HL-60 (cell line): ENCODE measurements at regions not wholly inside any gene's neighbourhood (a gene's known extent, or its start where the extent isn't known, plus 50 kb on each side); places are given as distances from the start of the nearest gene placed in this dataset.

ENCODE experiments used
- DNase-seq, 2 experiments: peaks; one replicate each; pipeline ENCODE4 v3.0.0-alpha.2; 2010 to 2020; ENCODE audit warnings: low read depth in 1 of 2, low spot score in 1 of 2
- H3K27ac ChIP-seq: fragments of 250-450 bp; sonication (Bioruptor Pico); replicated peaks from 2 replicates; pipeline ENCODE4 v1.5.1; 2020; ENCODE audit warnings: mild to moderate bottlenecking, moderate library complexity
- H3K27me3 ChIP-seq: fragments of 250-450 bp; sonication (Bioruptor Pico); 2 replicates; pipeline ENCODE4 v1.5.1; 2021; ENCODE audit warnings: mild to moderate bottlenecking, moderate library complexity; ENCODE audit not compliant: insufficient read depth, poor library complexity, severe bottlenecking
- H3K4me3 ChIP-seq: replicated peaks from 2 replicates; pipeline ENCODE4 v1.5.1; 2011; ENCODE audit warnings: mild to moderate bottlenecking, control low read depth, low read length; ENCODE audit not compliant: insufficient read depth
- GABPA ChIP-seq: IDR thresholded peaks from 2 replicates; pipeline ENCODE4 v1.6.1; 2012; ENCODE audit warnings: low read depth
- POLR2AphosphoS5 ChIP-seq: IDR thresholded peaks from 2 replicates; pipeline ENCODE4 v1.6.1; 2012; ENCODE audit warnings: low read depth
- SPI1 ChIP-seq: IDR thresholded peaks from 2 replicates; pipeline ENCODE4 v1.6.1; 2012; ENCODE audit warnings: low read depth, mild to moderate bottlenecking, borderline replicate concordance
- TF ChIP-seq, protein P1 (sequence below): IDR thresholded peaks from 2 replicates; pipeline ENCODE4 v1.6.1; 2012; ENCODE audit warnings: low read depth; ENCODE audit not compliant: insufficient replicate concordance
- TF ChIP-seq, protein P2 (sequence below): IDR thresholded peaks from one replicate; pipeline ENCODE4 v1.5.1; 2011; ENCODE audit warnings: low read length, control low read depth, inconsistent platforms; ENCODE audit not compliant: insufficient read depth

DNA sequence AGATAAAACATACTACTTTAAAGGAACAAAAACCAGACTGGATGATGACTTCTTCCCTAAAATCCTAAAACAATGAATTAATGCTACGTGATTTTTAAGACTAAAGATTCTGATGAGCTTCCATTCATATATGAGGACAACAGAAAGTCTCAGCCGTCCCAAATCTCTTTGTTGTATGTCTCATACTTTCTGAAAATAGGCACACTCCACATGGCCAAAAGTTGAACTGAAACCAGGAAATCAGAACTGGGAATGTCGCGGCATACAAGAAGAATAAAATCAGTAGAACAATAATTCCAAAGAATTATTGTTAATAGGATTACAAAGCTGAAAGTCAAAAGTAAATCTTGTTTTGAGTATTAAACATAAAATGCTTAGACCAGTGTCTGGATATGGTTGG is 195.4 kb upstream of the GHITM start:
- Histone ChIP-seq H3K27me3 (no peaks in the 10 kb centered on the region), H3K4me3 (no peak overlapping the region), H3K27ac (no peak overlapping the region)
- TF ChIP-seq POLR2AphosphoS5 (no peak), GABPA (no peak), SPI1 (no peak)
- TF ChIP-seq, protein P1, sequence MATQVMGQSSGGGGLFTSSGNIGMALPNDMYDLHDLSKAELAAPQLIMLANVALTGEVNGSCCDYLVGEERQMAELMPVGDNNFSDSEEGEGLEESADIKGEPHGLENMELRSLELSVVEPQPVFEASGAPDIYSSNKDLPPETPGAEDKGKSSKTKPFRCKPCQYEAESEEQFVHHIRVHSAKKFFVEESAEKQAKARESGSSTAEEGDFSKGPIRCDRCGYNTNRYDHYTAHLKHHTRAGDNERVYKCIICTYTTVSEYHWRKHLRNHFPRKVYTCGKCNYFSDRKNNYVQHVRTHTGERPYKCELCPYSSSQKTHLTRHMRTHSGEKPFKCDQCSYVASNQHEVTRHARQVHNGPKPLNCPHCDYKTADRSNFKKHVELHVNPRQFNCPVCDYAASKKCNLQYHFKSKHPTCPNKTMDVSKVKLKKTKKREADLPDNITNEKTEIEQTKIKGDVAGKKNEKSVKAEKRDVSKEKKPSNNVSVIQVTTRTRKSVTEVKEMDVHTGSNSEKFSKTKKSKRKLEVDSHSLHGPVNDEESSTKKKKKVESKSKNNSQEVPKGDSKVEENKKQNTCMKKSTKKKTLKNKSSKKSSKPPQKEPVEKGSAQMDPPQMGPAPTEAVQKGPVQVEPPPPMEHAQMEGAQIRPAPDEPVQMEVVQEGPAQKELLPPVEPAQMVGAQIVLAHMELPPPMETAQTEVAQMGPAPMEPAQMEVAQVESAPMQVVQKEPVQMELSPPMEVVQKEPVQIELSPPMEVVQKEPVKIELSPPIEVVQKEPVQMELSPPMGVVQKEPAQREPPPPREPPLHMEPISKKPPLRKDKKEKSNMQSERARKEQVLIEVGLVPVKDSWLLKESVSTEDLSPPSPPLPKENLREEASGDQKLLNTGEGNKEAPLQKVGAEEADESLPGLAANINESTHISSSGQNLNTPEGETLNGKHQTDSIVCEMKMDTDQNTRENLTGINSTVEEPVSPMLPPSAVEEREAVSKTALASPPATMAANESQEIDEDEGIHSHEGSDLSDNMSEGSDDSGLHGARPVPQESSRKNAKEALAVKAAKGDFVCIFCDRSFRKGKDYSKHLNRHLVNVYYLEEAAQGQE = no peak
- TF ChIP-seq, protein P2, sequence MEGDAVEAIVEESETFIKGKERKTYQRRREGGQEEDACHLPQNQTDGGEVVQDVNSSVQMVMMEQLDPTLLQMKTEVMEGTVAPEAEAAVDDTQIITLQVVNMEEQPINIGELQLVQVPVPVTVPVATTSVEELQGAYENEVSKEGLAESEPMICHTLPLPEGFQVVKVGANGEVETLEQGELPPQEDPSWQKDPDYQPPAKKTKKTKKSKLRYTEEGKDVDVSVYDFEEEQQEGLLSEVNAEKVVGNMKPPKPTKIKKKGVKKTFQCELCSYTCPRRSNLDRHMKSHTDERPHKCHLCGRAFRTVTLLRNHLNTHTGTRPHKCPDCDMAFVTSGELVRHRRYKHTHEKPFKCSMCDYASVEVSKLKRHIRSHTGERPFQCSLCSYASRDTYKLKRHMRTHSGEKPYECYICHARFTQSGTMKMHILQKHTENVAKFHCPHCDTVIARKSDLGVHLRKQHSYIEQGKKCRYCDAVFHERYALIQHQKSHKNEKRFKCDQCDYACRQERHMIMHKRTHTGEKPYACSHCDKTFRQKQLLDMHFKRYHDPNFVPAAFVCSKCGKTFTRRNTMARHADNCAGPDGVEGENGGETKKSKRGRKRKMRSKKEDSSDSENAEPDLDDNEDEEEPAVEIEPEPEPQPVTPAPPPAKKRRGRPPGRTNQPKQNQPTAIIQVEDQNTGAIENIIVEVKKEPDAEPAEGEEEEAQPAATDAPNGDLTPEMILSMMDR = no peak
- no peak for DNase-seq

DNA sequence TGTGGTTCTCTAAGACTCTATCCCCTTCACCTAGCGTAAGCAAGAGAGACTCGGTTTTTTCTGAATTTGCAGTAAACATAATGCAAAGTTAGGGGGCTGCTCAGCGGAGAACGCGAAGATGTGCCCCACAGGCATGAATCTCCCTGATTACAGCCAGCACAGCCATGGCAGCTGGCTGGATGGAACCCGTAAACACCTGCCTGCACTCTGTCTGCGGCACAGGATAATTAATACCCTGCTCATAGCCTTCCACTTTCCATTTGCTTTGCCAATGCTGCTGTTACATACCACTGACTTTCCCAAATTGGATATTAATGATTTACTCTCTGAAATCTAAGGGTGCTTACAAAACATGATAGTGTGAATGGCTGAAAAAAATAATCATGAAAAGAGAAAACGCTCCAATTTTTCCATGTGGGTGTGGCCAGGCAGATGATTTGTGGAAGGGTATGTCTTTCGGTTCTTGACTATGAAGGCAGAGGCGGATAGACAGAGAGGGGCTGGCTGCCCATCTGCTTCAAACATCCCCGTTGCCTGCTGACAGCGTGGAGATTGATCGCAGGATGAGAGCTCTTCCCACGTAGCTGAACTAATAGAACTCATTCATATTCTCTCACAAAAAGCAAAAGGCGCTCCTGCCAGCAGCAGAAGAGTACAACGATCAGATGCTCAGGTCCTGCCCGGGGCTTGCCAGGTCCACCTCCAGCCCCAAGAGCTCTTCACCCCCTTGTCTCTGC is 193.2 kb upstream of the GHITM start:
- H3K27ac ChIP-seq = no peak overlapping the region
- DNase-seq = no peak
- H3K4me3 ChIP-seq = no peak overlapping the region
- TF ChIP-seq, protein P1 = no peak
- no peak for TF ChIP-seq SPI1
- TF ChIP-seq, protein P2 = no peak
- no peak for TF ChIP-seq GABPA
- no peak for TF ChIP-seq POLR2AphosphoS5
- no peaks in the 10 kb centered on the region for H3K27me3 ChIP-seq

DNA sequence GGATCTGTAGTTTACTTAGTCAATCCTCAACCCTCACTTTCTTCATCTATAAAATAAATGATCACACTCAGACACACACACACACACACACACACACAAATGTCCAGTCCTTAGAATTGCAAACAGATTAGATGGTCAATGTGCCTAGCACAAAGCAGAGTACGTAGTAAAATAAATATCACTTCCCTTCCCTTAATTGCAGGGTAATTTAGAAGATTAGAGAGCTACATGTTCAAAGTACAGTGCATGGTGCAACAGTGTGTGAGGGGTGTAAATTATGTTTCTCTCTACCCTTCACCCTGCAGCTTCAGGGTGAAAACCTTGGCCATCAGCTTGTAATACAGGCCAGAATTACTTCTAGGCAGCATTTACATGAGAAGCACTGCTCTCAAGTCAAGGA is 187.0 kb upstream of the GHITM start:
- Histone ChIP-seq H3K27me3 (no peaks in the 10 kb centered on the region), H3K4me3 (no peak overlapping the region), H3K27ac (no peak overlapping the region)
- no peak for DNase-seq
- TF ChIP-seq, protein P1 = no peak
- no peak for TF ChIP-seq POLR2AphosphoS5
- no peak for TF ChIP-seq SPI1
- TF ChIP-seq, protein P2 = no peak
- TF ChIP-seq GABPA = no peak
